ENCODE measurements at regions not wholly inside any gene's neighbourhood (a gene's known extent, or its start where the extent isn't known, plus 50 kb on each side); places are given as distances from the start of the nearest gene placed in this dataset.

- Histone ChIP-seq H3K9me3 (ENCODE audit: insufficient read depth, low read length) (no peaks in the 10 kb centered on the region), H3K4me3 (ENCODE audit: insufficient read length, low read depth) (no peak overlapping the region), H3K36me3 (ENCODE audit: insufficient read depth, insufficient read length, low read length) (no peaks in the 10 kb centered on the region), H3K27me3 (ENCODE audit: insufficient read depth, insufficient read length) (no peaks in the 10 kb centered on the region), H3K9ac (ENCODE audit: insufficient read length, low read depth) (no peak overlapping the region), H3K4me1 (ENCODE audit: insufficient read depth, insufficient read length) (no peaks in the 10 kb centered on the region)
- TF ChIP-seq SUZ12 (IDR thresholded peaks at IDR 0.05; ENCODE audit: extremely low read depth, insufficient read depth, insufficient read length): no peak
- no peak for DNase-seq (ENCODE audit: low read depth, low spot score)
These were observed 1226.3 kb downstream of the PCDH7 start for GRCh38 chr4:31946456-31946855.

- TF ChIP-seq SUZ12 (IDR thresholded peaks at IDR 0.05; ENCODE audit: extremely low read depth, insufficient read depth, insufficient read length) (no peak), YY1 (IDR thresholded peaks at IDR 0.05; ENCODE audit: insufficient read depth, insufficient read length) (no peak), ZNF274 (IDR thresholded peaks at IDR 0.05; ENCODE audit: low read depth, low read length) (no peak)
- no peaks in the 10 kb centered on the region for H3K27me3 ChIP-seq (ENCODE audit: insufficient read depth, insufficient read length)
- no peaks in the 10 kb centered on the region for H3K4me1 ChIP-seq (ENCODE audit: insufficient read depth, insufficient read length)
- H3K9me3 ChIP-seq (ENCODE audit: insufficient read depth, low read length): no peaks in the 10 kb centered on the region
- DNase-seq (ENCODE audit: low read depth, low spot score): no peak
- H3K36me3 ChIP-seq (ENCODE audit: insufficient read depth, insufficient read length, low read length): no peaks in the 10 kb centered on the region
- H3K4me3 ChIP-seq (ENCODE audit: insufficient read length, low read depth): no peak overlapping the region
- no peak overlapping the region for H3K9ac ChIP-seq (ENCODE audit: insufficient read length, low read depth)
These were observed 1226.9 kb downstream of the PCDH7 start for GRCh38 chr4:31947101-31947500.

- no peak for TF ChIP-seq YY1 (IDR thresholded peaks at IDR 0.05; ENCODE audit: insufficient read depth, insufficient read length)
- no peak for TF ChIP-seq SUZ12 (IDR thresholded peaks at IDR 0.05; ENCODE audit: extremely low read depth, insufficient read depth, insufficient read length)
- TF ChIP-seq ZNF274 (IDR thresholded peaks at IDR 0.05; ENCODE audit: low read depth, low read length): no peak
These were observed 1228.9 kb downstream of the PCDH7 start for GRCh38 chr4:31949045-31949444.

GRCh38 chr4:31955346-31955745 lies 1235.2 kb downstream of the PCDH7 start:
- no peak overlapping the region for H3K4me3 ChIP-seq (ENCODE audit: insufficient read length, low read depth)
- H3K9me3 ChIP-seq (ENCODE audit: insufficient read depth, low read length): no peaks in the 10 kb centered on the region
- DNase-seq (ENCODE audit: low read depth, low spot score): no peak
- no peaks in the 10 kb centered on the region for H3K36me3 ChIP-seq (ENCODE audit: insufficient read depth, insufficient read length, low read length)
- TF ChIP-seq ZNF274 (IDR thresholded peaks at IDR 0.05; ENCODE audit: low read depth, low read length) (no peak), SUZ12 (IDR thresholded peaks at IDR 0.05; ENCODE audit: extremely low read depth, insufficient read depth, insufficient read length) (no peak), YY1 (IDR thresholded peaks at IDR 0.05; ENCODE audit: insufficient read depth, insufficient read length) (no peak)
- no peaks in the 10 kb centered on the region for H3K4me1 ChIP-seq (ENCODE audit: insufficient read depth, insufficient read length)
- no peak overlapping the region for H3K9ac ChIP-seq (ENCODE audit: insufficient read length, low read depth)
- H3K27me3 ChIP-seq (ENCODE audit: insufficient read depth, insufficient read length): no peaks in the 10 kb centered on the region

More at GRCh38 chr4:31949045-31949444, 1228.9 kb downstream of the PCDH7 start:
- Histone ChIP-seq H3K27me3 (ENCODE audit: insufficient read depth, insufficient read length) (no peaks in the 10 kb centered on the region), H3K4me3 (ENCODE audit: insufficient read length, low read depth) (no peak overlapping the region), H3K4me1 (ENCODE audit: insufficient read depth, insufficient read length) (no peaks in the 10 kb centered on the region), H3K9me3 (ENCODE audit: insufficient read depth, low read length) (no peaks in the 10 kb centered on the region), H3K36me3 (ENCODE audit: insufficient read depth, insufficient read length, low read length) (no peaks in the 10 kb centered on the region), H3K9ac (ENCODE audit: insufficient read length, low read depth) (no peak overlapping the region)
- no peak for DNase-seq (ENCODE audit: low read depth, low spot score)

GRCh38 chr4:31959972-31960371 lies 1239.8 kb downstream of the PCDH7 start:
- H3K9me3 ChIP-seq (ENCODE audit: insufficient read depth, low read length): no peaks in the 10 kb centered on the region
- H3K4me1 ChIP-seq (ENCODE audit: insufficient read depth, insufficient read length): no peaks in the 10 kb centered on the region
- no peak overlapping the region for H3K9ac ChIP-seq (ENCODE audit: insufficient read length, low read depth)
- no peaks in the 10 kb centered on the region for H3K36me3 ChIP-seq (ENCODE audit: insufficient read depth, insufficient read length, low read length)
- TF ChIP-seq SUZ12 (IDR thresholded peaks at IDR 0.05; ENCODE audit: extremely low read depth, insufficient read depth, insufficient read length) (no peak), YY1 (IDR thresholded peaks at IDR 0.05; ENCODE audit: insufficient read depth, insufficient read length) (no peak), ZNF274 (IDR thresholded peaks at IDR 0.05; ENCODE audit: low read depth, low read length) (no peak)
- H3K4me3 ChIP-seq (ENCODE audit: insufficient read length, low read depth): no peak overlapping the region
- DNase-seq (ENCODE audit: low read depth, low spot score): no peak
- no peaks in the 10 kb centered on the region for H3K27me3 ChIP-seq (ENCODE audit: insufficient read depth, insufficient read length)

GRCh38 chr4:31964685-31965084 lies 1244.5 kb downstream of the PCDH7 start:
- H3K4me3 ChIP-seq (ENCODE audit: insufficient read length, low read depth): no peak overlapping the region
- DNase-seq (ENCODE audit: low read depth, low spot score): no peak
- no peaks in the 10 kb centered on the region for H3K9me3 ChIP-seq (ENCODE audit: insufficient read depth, low read length)
- TF ChIP-seq SUZ12 (IDR thresholded peaks at IDR 0.05; ENCODE audit: extremely low read depth, insufficient read depth, insufficient read length): no peak
- TF ChIP-seq YY1 (IDR thresholded peaks at IDR 0.05; ENCODE audit: insufficient read depth, insufficient read length): no peak
- no peak for TF ChIP-seq ZNF274 (IDR thresholded peaks at IDR 0.05; ENCODE audit: low read depth, low read length)
- H3K36me3 ChIP-seq (ENCODE audit: insufficient read depth, insufficient read length, low read length): no peaks in the 10 kb centered on the region
- H3K4me1 ChIP-seq (ENCODE audit: insufficient read depth, insufficient read length): no peaks in the 10 kb centered on the region
- no peak overlapping the region for H3K9ac ChIP-seq (ENCODE audit: insufficient read length, low read depth)
- no peaks in the 10 kb centered on the region for H3K27me3 ChIP-seq (ENCODE audit: insufficient read depth, insufficient read length)

GRCh38 chr4:31968842-31969241 lies 1248.7 kb downstream of the PCDH7 start:
- no peaks in the 10 kb centered on the region for H3K36me3 ChIP-seq (ENCODE audit: insufficient read depth, insufficient read length, low read length)
- H3K9ac ChIP-seq (ENCODE audit: insufficient read length, low read depth): no peak overlapping the region
- no peaks in the 10 kb centered on the region for H3K9me3 ChIP-seq (ENCODE audit: insufficient read depth, low read length)
- no peaks in the 10 kb centered on the region for H3K4me1 ChIP-seq (ENCODE audit: insufficient read depth, insufficient read length)
- TF ChIP-seq YY1 (IDR thresholded peaks at IDR 0.05; ENCODE audit: insufficient read depth, insufficient read length): no peak
- no peak for TF ChIP-seq SUZ12 (IDR thresholded peaks at IDR 0.05; ENCODE audit: extremely low read depth, insufficient read depth, insufficient read length)
- TF ChIP-seq ZNF274 (IDR thresholded peaks at IDR 0.05; ENCODE audit: low read depth, low read length): no peak
- DNase-seq (ENCODE audit: low read depth, low spot score): no peak
- no peak overlapping the region for H3K4me3 ChIP-seq (ENCODE audit: insufficient read length, low read depth)
- H3K27me3 ChIP-seq (ENCODE audit: insufficient read depth, insufficient read length): no peaks in the 10 kb centered on the region

Data from NT2/D1 (cell line).